ENCODE measurements at regions not wholly inside any gene's neighbourhood (a gene's known extent, or its start where the extent isn't known, plus 50 kb on each side); places are given as distances from the start of the nearest gene placed in this dataset.

GRCh38 chr10:105844676-105845570, 1203.8 kb downstream of the SORCS3 start:
- no peak for DNase-seq

GRCh38 chr10:105844241-105844640, 1203.2 kb downstream of the SORCS3 start:
- no peak for DNase-seq

GRCh38 chr10:105843786-105844185, 1202.7 kb downstream of the SORCS3 start:
- DNase-seq: no peak

GRCh38 chr10:105840288-105840770, 1199.2 kb downstream of the SORCS3 start:
- DNase-seq: no peak

- no peak for DNase-seq
Observed at GRCh38 chr10:105838392-105838791, 1197.3 kb downstream of the SORCS3 start.

GRCh38 chr10:105837951-105838350, 1196.9 kb downstream of the SORCS3 start:
- no peak for DNase-seq

- DNase-seq: no peak
Observed at GRCh38 chr10:105834261-105835059, 1193.4 kb downstream of the SORCS3 start.

- no peak for DNase-seq
Observed at GRCh38 chr10:105827133-105827532, 1186.0 kb downstream of the SORCS3 start.

- no peak for DNase-seq
Observed at GRCh38 chr10:105807935-105808587, 1167.0 kb downstream of the SORCS3 start.

- no peak for DNase-seq
Observed at GRCh38 chr10:105803206-105803605, 1162.1 kb downstream of the SORCS3 start.

GRCh38 chr10:105800641-105801040, 1159.6 kb downstream of the SORCS3 start:
- DNase-seq: no peak

GRCh38 chr10:105798328-105798889, 1157.3 kb downstream of the SORCS3 start:
- DNase-seq: no peak

GRCh38 chr10:105797234-105797890, 1156.3 kb downstream of the SORCS3 start:
- no peak for DNase-seq

- DNase-seq: no peak
Observed at GRCh38 chr10:105793071-105793470, 1152.0 kb downstream of the SORCS3 start.

- DNase-seq: no peak
Observed at GRCh38 chr10:105785721-105786120, 1144.6 kb downstream of the SORCS3 start.

- DNase-seq: no peak
Observed at GRCh38 chr10:105783936-105784483, 1142.9 kb downstream of the SORCS3 start.

GRCh38 chr10:105774881-105775280, 1133.8 kb downstream of the SORCS3 start:
- no peak for DNase-seq

- no peak for DNase-seq
Observed at GRCh38 chr10:105774351-105774750, 1133.3 kb downstream of the SORCS3 start.

GRCh38 chr10:105770524-105771212, 1129.6 kb downstream of the SORCS3 start:
- DNase-seq: no peak

- DNase-seq: no peak
Observed at GRCh38 chr10:105769248-105770184, 1128.4 kb downstream of the SORCS3 start.
